Heart left ventricle (tissue), 13 donors: ENCODE measurements at regions not wholly inside any gene's neighbourhood (a gene's known extent, or its start where the extent isn't known, plus 50 kb on each side); places are given as distances from the start of the nearest gene placed in this dataset.

Experiments
- CTCF ChIP-seq, 12 donors: fragments of 200-600 bp; sonication (generic) in 4 of 12; IDR thresholded peaks; one replicate each; pipeline versions ENCODE4 v1.5.0 to v1.8.0; 2018 to 2022; ENCODE audit warnings: antibody characterized with exemption in 12 of 12, mild to moderate bottlenecking in 5 of 12
- POLR2A ChIP-seq, 2 donors: fragments of 450-650 bp; IDR thresholded peaks; one replicate each; pipeline ENCODE4 v1.6.1; 2017; ENCODE audit warnings: antibody characterized with exemption in 2 of 2, mild to moderate bottlenecking in 2 of 2, moderate library complexity in 2 of 2
- donor health status: ischemic (EF 13 %, LVEDD 7.1; RV severe dilation, severe dysfunction).
- donor health status: DM: no; HTN: yes; CAD: no.
- donor health status: DM: no; HTN: no; CAD: no.
- donor health status: ischemic (EF 25% LVEDD 6.9; RV normal size, moderate dysfunction).
- donor health status: ischemic (EF 25% LVEDD 5.7; RV mildly dilated, moderate dysfunction).
- donor health status: ischemic (EF 35%, LVEDD 5.7; RV mildly dilated, moderate dysfunction).
- donor health status: nonischemic (EF 11% LVEDD 7.7; RV severe dilation, severe dysfunction).
- donor health status: DM: yes; HTN: yes; CAD: no.
- donor health status: PGD.
- donor health status: ischemic (EF 29% LVEDD 5.4; RV normal size, mild dysfunction).
- donor health status: nonischemic (EF 23%, LVEDD 6.1; RV moderate dilation, normal function).

- TF ChIP-seq CTCF (IDR thresholded peaks at IDR 0.05) (no peak), POLR2A (IDR thresholded peaks at IDR 0.05) (no peak)
These were observed 165.5 kb downstream of the PTPN11 start for GRCh38 chr12:112584266-112584722.
